ENCODE measurements at regions not wholly inside any gene's neighbourhood (a gene's known extent, or its start where the extent isn't known, plus 50 kb on each side); places are given as distances from the start of the nearest gene placed in this dataset.

GRCh38 chr4:101584306-101584705 lies 206.2 kb upstream of the BANK1 start:
- H3K9ac ChIP-seq (ENCODE audit: low read length): no peak overlapping the region
- no peaks in the 10 kb centered on the region for H3K79me2 ChIP-seq (replicated peaks; ENCODE audit: insufficient read depth, low read length)
- H3K4me3 ChIP-seq (ENCODE audit: low read length): no peak overlapping the region
- TF ChIP-seq MXI1 (conservative IDR thresholded peaks at IDR 0.05; ENCODE audit: poor library complexity, severe bottlenecking) (no peak), RAD21 (conservative IDR thresholded peaks at IDR 0.05) (no peak), REST (IDR thresholded peaks at IDR 0.05; ENCODE audit: borderline replicate concordance) (no peak), TAF1 (IDR thresholded peaks at IDR 0.05; ENCODE audit: low read depth) (no peak), EP300 (conservative IDR thresholded peaks at IDR 0.05; ENCODE audit: poor library complexity, severe bottlenecking) (no peak), EZH2 (IDR thresholded peaks at IDR 0.05; ENCODE audit: borderline replicate concordance, insufficient read depth, low read length, poor library complexity, severe bottlenecking) (no peak), POLR2AphosphoS5 (IDR thresholded peaks at IDR 0.05) (no peak), SMC3 (conservative IDR thresholded peaks at IDR 0.05; ENCODE audit: poor library complexity) (no peak), CTCF (IDR thresholded peaks at IDR 0.05; ENCODE audit: poor library complexity, severe bottlenecking) (no peak)
- H3F3A ChIP-seq (ENCODE audit: insufficient read depth, low read length, poor library complexity, severe bottlenecking): no peaks in the 10 kb centered on the region
- H3K36me3 ChIP-seq (ENCODE audit: insufficient read depth, low read length): no peaks in the 10 kb centered on the region
- H3K9me3 ChIP-seq (ENCODE audit: low read length): no peaks in the 10 kb centered on the region
- H3K27me3 ChIP-seq (ENCODE audit: insufficient read depth, low read depth, low read length): no peaks in the 10 kb centered on the region
- H4K20me1 ChIP-seq (ENCODE audit: insufficient read depth): no peaks in the 10 kb centered on the region
- H3K9me2 ChIP-seq (ENCODE audit: insufficient read depth, low read length): no peaks in the 10 kb centered on the region
- no peak overlapping the region for H2AFZ ChIP-seq (ENCODE audit: low read depth, low read length)
- H3K4me2 ChIP-seq (ENCODE audit: low read length): no peak overlapping the region
- no peak overlapping the region for H3K27ac ChIP-seq (ENCODE audit: low read length)

GRCh38 chr4:101563126-101563525 lies 215.8 kb upstream of the PPP3CA start:
- Histone ChIP-seq H3K36me3 (ENCODE audit: insufficient read depth, low read length) (no peaks in the 10 kb centered on the region), H3K9me3 (ENCODE audit: low read length) (no peaks in the 10 kb centered on the region), H3K79me2 (replicated peaks; ENCODE audit: insufficient read depth, low read length) (no peaks in the 10 kb centered on the region), H3K9ac (ENCODE audit: low read length) (no peak overlapping the region), H3K9me2 (ENCODE audit: insufficient read depth, low read length) (no peaks in the 10 kb centered on the region), H3K4me3 (ENCODE audit: low read length) (no peak overlapping the region), H3K27me3 (ENCODE audit: insufficient read depth, low read depth, low read length) (no peaks in the 10 kb centered on the region), H2AFZ (ENCODE audit: low read depth, low read length) (no peak overlapping the region), H3K4me2 (ENCODE audit: low read length) (no peak overlapping the region), H3K27ac (ENCODE audit: low read length) (no peak overlapping the region), H3F3A (ENCODE audit: insufficient read depth, low read length, poor library complexity, severe bottlenecking) (no peaks in the 10 kb centered on the region), H4K20me1 (ENCODE audit: insufficient read depth) (no peaks in the 10 kb centered on the region)
- TF ChIP-seq CTCF (IDR thresholded peaks at IDR 0.05; ENCODE audit: poor library complexity, severe bottlenecking): no peak
- no peak for TF ChIP-seq MXI1 (conservative IDR thresholded peaks at IDR 0.05; ENCODE audit: poor library complexity, severe bottlenecking)
- no peak for TF ChIP-seq RAD21 (conservative IDR thresholded peaks at IDR 0.05)
- TF ChIP-seq EP300 (conservative IDR thresholded peaks at IDR 0.05; ENCODE audit: poor library complexity, severe bottlenecking): no peak
- no peak for TF ChIP-seq POLR2AphosphoS5 (IDR thresholded peaks at IDR 0.05)
- TF ChIP-seq SMC3 (conservative IDR thresholded peaks at IDR 0.05; ENCODE audit: poor library complexity): no peak
- TF ChIP-seq TAF1 (IDR thresholded peaks at IDR 0.05; ENCODE audit: low read depth): no peak
- TF ChIP-seq EZH2 (IDR thresholded peaks at IDR 0.05; ENCODE audit: borderline replicate concordance, insufficient read depth, low read length, poor library complexity, severe bottlenecking): no peak
